ENCODE measurements at regions not wholly inside any gene's neighbourhood (a gene's known extent, or its start where the extent isn't known, plus 50 kb on each side); places are given as distances from the start of the nearest gene placed in this dataset.

DNA sequence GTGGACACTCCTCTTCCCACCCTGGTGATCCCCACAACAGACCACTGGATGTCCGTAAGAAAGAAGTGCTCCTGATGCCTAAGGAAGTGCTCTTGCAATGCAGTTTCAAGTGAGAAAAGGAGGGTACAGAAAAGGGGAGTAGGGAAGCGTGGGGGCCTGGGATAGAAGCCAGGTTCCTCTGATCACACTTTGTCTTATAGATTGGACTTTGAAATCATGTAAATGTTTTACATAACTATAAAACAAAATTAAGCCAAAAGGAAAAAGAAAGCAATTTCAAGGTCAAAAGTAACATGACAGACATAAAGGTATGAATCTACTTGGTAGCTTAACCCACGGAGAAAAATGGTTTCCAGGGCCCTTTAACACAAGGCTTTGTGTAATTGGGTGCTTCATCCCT lies 107.3 kb upstream of the TRPM1 start:
- TF ChIP-seq, protein P1, sequence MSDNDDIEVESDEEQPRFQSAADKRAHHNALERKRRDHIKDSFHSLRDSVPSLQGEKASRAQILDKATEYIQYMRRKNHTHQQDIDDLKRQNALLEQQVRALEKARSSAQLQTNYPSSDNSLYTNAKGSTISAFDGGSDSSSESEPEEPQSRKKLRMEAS (IDR thresholded peaks at IDR 0.05; ENCODE audit: low read depth, low read length), result no peak
- no peak for TF ChIP-seq EP300 (IDR thresholded peaks at IDR 0.05; ENCODE audit: borderline replicate concordance in 1 of 2, control insufficient read depth in 1 of 2, low read depth in 2 of 2, low read length in 2 of 2)
- TF ChIP-seq CREB1 (IDR thresholded peaks at IDR 0.05; ENCODE audit: low read depth), result no peak
- TF ChIP-seq, protein P2, sequence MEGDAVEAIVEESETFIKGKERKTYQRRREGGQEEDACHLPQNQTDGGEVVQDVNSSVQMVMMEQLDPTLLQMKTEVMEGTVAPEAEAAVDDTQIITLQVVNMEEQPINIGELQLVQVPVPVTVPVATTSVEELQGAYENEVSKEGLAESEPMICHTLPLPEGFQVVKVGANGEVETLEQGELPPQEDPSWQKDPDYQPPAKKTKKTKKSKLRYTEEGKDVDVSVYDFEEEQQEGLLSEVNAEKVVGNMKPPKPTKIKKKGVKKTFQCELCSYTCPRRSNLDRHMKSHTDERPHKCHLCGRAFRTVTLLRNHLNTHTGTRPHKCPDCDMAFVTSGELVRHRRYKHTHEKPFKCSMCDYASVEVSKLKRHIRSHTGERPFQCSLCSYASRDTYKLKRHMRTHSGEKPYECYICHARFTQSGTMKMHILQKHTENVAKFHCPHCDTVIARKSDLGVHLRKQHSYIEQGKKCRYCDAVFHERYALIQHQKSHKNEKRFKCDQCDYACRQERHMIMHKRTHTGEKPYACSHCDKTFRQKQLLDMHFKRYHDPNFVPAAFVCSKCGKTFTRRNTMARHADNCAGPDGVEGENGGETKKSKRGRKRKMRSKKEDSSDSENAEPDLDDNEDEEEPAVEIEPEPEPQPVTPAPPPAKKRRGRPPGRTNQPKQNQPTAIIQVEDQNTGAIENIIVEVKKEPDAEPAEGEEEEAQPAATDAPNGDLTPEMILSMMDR (IDR thresholded peaks at IDR 0.05 in 2 of 3, conservative IDR thresholded peaks at IDR 0.05 in 1 of 3; ENCODE audit: control insufficient read depth in 2 of 3, extremely low read depth in 1 of 3, insufficient read depth in 1 of 3, low read depth in 3 of 3, low read length in 3 of 3), result no peak
- no peak for TF ChIP-seq FOXK2 (IDR thresholded peaks at IDR 0.05)
- no peak for TF ChIP-seq MXI1 (IDR thresholded peaks at IDR 0.05; ENCODE audit: low read depth, low read length)
- TF ChIP-seq BCL11A (IDR thresholded peaks at IDR 0.05; ENCODE audit: low read depth, low read length), result no peak
- no peak for TF ChIP-seq GABPA (IDR thresholded peaks at IDR 0.05; ENCODE audit: low read depth)
- no peak for TF ChIP-seq NRF1 (conservative IDR thresholded peaks at IDR 0.05; ENCODE audit: low read depth, low read length)
- TF ChIP-seq IRF4 (IDR thresholded peaks at IDR 0.05; ENCODE audit: low read depth, low read length), result no peak
- no peak for TF ChIP-seq POLR2AphosphoS5 (IDR thresholded peaks at IDR 0.05; ENCODE audit: low read length)
- no peak for TF ChIP-seq TAF1 (IDR thresholded peaks at IDR 0.05; ENCODE audit: borderline replicate concordance, low read depth, low read length)
